Prostate gland (tissue), 2 donors: ENCODE measurements at regions not wholly inside any gene's neighbourhood (a gene's known extent, or its start where the extent isn't known, plus 50 kb on each side); places are given as distances from the start of the nearest gene placed in this dataset.

Experiments
- DNase-seq: peaks from one replicate; pipeline ENCODE4 v3.0.0-alpha.2; 2019; ENCODE audit warnings: low spot score
- H3K27ac ChIP-seq, 2 donors: fragments of 200-600 bp; sonication (generic); 2 replicates each; pipeline ENCODE4 v1.5.1; 2017 to 2019
- H3K27me3 ChIP-seq: fragments of 200-600 bp; sonication (generic); replicated peaks from 2 replicates; pipeline ENCODE4 v1.5.1; 2019; ENCODE audit not compliant: insufficient read depth
- H3K36me3 ChIP-seq, 2 donors: fragments of 200-600 bp; sonication (generic); 1 replicate in 1 of 2; 2 replicates in 1 of 2; pipeline versions ENCODE4 v1.5.1 to v1.8.1; 2017 to 2019
- H3K4me1 ChIP-seq: fragments of 200-600 bp; sonication (generic); replicated peaks from 2 replicates; pipeline ENCODE4 v1.5.1; 2019
- H3K4me3 ChIP-seq, 2 donors: fragments of 200-600 bp; sonication (generic); 2 replicates each; pipeline ENCODE4 v1.5.1; 2017 to 2019
- H3K9me3 ChIP-seq: fragments of 200-600 bp; sonication (generic); 2 replicates; pipeline ENCODE4 v1.5.1; 2017
- POLR2A ChIP-seq: fragments of 450-650 bp; IDR thresholded peaks from one replicate; pipeline ENCODE4 v1.6.1; 2016; ENCODE audit warnings: antibody characterized with exemption, mild to moderate bottlenecking
- POLR2AphosphoS5 ChIP-seq: sonication (generic); formaldehyde crosslinking; IDR thresholded peaks from one replicate; pipeline ENCODE4 v1.6.1; 2017; ENCODE audit warnings: antibody characterized with exemption
- WGBS: methylation state at CpG from one replicate; pipeline ENCODE4 v1.1.5; 2018; 5-methylcytosine and 5-hydroxymethylcytosine counted together
- intact Hi-C: fragments of 100-400 bp; cut with DNase I; formaldehyde crosslinking; loops from one replicate; pipeline ENCODE4 v1.14.2; 2022
- TF ChIP-seq, protein P1 (sequence below), 4 experiments: fragments of 200-600 bp in 2 of 4; fragments of 450-650 bp in 2 of 4; sonication (generic) in 2 of 4; IDR thresholded peaks; 1 replicate in 3 of 4; 2 replicates in 1 of 4; pipeline ENCODE4 v1.5.1; 2016 to 2019; ENCODE audit warnings: antibody characterized with exemption in 4 of 4, mild to moderate bottlenecking in 2 of 4, moderate library complexity in 2 of 4

DNA sequence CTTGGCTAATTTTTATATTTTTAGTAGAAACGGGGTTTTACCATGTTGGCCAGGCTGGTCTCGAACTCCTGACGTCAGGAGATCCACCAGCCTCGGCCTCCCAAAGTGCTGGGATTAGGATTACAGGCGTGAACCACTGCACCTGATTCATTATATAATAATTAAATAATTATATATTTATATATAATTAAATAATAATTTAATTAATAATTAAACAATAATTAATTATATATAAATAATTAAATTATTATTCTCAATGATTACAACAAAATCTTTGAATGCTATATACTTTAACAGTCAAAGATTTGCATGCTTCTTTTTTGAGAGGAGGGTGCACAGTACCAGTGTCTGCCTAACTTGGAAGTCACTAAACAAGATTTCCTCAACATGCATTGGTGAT lies 872.3 kb downstream of the EFNB2 start:
- no peak overlapping the region for H3K27ac ChIP-seq
- WGBS: 96% methylated on average over 5 of the region's 5 CpGs
- TF ChIP-seq, protein P1, sequence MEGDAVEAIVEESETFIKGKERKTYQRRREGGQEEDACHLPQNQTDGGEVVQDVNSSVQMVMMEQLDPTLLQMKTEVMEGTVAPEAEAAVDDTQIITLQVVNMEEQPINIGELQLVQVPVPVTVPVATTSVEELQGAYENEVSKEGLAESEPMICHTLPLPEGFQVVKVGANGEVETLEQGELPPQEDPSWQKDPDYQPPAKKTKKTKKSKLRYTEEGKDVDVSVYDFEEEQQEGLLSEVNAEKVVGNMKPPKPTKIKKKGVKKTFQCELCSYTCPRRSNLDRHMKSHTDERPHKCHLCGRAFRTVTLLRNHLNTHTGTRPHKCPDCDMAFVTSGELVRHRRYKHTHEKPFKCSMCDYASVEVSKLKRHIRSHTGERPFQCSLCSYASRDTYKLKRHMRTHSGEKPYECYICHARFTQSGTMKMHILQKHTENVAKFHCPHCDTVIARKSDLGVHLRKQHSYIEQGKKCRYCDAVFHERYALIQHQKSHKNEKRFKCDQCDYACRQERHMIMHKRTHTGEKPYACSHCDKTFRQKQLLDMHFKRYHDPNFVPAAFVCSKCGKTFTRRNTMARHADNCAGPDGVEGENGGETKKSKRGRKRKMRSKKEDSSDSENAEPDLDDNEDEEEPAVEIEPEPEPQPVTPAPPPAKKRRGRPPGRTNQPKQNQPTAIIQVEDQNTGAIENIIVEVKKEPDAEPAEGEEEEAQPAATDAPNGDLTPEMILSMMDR (IDR thresholded peaks at IDR 0.05): no peak
- H3K36me3 ChIP-seq: no peaks in the 10 kb centered on the region
- no peak overlapping the region for H3K4me3 ChIP-seq
- intact Hi-C loops: no loop called here
- H3K4me1 ChIP-seq: no peaks in the 10 kb centered on the region
- DNase-seq: no peak
- no peaks in the 10 kb centered on the region for H3K9me3 ChIP-seq
- H3K27me3 ChIP-seq: no peaks in the 10 kb centered on the region

GRCh38 chr13:105660561-105660960 lies 874.9 kb downstream of the EFNB2 start:
- no peaks in the 10 kb centered on the region for H3K4me1 ChIP-seq
- intact Hi-C loops: no loop called here
- no peak overlapping the region for H3K4me3 ChIP-seq
- no peaks in the 10 kb centered on the region for H3K9me3 ChIP-seq
- 71% methylated on average over 3 of the region's 3 CpGs for WGBS
- no peaks in the 10 kb centered on the region for H3K27me3 ChIP-seq
- H3K36me3 ChIP-seq: no peaks in the 10 kb centered on the region
- DNase-seq: no peak
- H3K27ac ChIP-seq: no peak overlapping the region
- TF ChIP-seq POLR2AphosphoS5 (no peak), POLR2A (no peak)
- TF ChIP-seq, protein P1 (IDR thresholded peaks at IDR 0.05): no peak

GRCh38 chr13:105658431-105658830 lies 877.0 kb downstream of the EFNB2 start:
- H3K9me3 ChIP-seq: no peaks in the 10 kb centered on the region
- H3K36me3 ChIP-seq: no peaks in the 10 kb centered on the region
- H3K4me1 ChIP-seq: no peaks in the 10 kb centered on the region
- intact Hi-C loops: no loop called here
- DNase-seq: no peak
- no peak overlapping the region for H3K4me3 ChIP-seq
- TF ChIP-seq, protein P1 (IDR thresholded peaks at IDR 0.05): no peak
- TF ChIP-seq POLR2A (no peak), POLR2AphosphoS5 (no peak)
- H3K27ac ChIP-seq: no peak overlapping the region
- WGBS: 83% methylated on average over 3 of the region's 3 CpGs
- no peaks in the 10 kb centered on the region for H3K27me3 ChIP-seq

DNA sequence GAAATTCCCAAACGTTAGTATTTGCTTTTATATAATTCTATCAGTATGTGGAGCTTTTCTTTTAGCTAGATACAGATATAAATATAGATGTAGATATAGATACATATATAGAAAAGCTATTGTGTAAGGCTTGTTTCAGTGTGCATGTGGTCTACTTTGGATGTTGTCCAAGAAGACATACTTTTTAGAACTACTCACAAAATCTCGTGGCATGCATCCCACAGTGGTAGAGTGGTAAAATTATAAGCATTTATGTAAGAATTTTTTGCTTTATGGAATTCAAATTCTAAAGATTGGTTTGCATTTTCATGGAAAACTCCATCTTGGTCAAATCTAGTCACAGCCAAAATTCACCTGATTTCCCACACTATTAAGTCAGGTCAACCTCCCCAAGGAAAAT lies 880.4 kb downstream of the EFNB2 start:
- no peak overlapping the region for H3K27ac ChIP-seq
- no peaks in the 10 kb centered on the region for H3K9me3 ChIP-seq
- no peaks in the 10 kb centered on the region for H3K4me1 ChIP-seq
- TF ChIP-seq POLR2A (no peak), POLR2AphosphoS5 (no peak)
- TF ChIP-seq, protein P1 (IDR thresholded peaks at IDR 0.05): no peak
- no peak overlapping the region for H3K4me3 ChIP-seq
- intact Hi-C loops: no loop called here
- no peaks in the 10 kb centered on the region for H3K27me3 ChIP-seq
- WGBS: 52% methylated on average over 2 of the region's 2 CpGs
- H3K36me3 ChIP-seq: no peaks in the 10 kb centered on the region
- DNase-seq: no peak

- Histone ChIP-seq H3K4me1 (no peaks in the 10 kb centered on the region), H3K27ac (no peak overlapping the region), H3K4me3 (no peak overlapping the region), H3K27me3 (no peaks in the 10 kb centered on the region), H3K9me3 (no peaks in the 10 kb centered on the region), H3K36me3 (no peaks in the 10 kb centered on the region)
- 90% methylated on average over 5 of the region's 5 CpGs for WGBS
- intact Hi-C loops: no loop called here
- TF ChIP-seq, protein P1 (IDR thresholded peaks at IDR 0.05): no peak
- TF ChIP-seq POLR2A (no peak), POLR2AphosphoS5 (no peak)
- DNase-seq: no peak
Observed at GRCh38 chr13:105643966-105644365, 891.5 kb downstream of the EFNB2 start.
